HG03575 (cell line): ENCODE measurements at regions not wholly inside any gene's neighbourhood (a gene's known extent, or its start where the extent isn't known, plus 50 kb on each side); places are given as distances from the start of the nearest gene placed in this dataset.

Experiments
- ATAC-seq: cut with Tn5 transposase; IDR thresholded peaks from one replicate; pipeline ENCODE4 v1.9.1; 2021; ENCODE audit not compliant: unreplicated experiment, insufficient number of reproducible peaks, low FRiP score; ENCODE audit errors: extremely low read depth

DNA sequence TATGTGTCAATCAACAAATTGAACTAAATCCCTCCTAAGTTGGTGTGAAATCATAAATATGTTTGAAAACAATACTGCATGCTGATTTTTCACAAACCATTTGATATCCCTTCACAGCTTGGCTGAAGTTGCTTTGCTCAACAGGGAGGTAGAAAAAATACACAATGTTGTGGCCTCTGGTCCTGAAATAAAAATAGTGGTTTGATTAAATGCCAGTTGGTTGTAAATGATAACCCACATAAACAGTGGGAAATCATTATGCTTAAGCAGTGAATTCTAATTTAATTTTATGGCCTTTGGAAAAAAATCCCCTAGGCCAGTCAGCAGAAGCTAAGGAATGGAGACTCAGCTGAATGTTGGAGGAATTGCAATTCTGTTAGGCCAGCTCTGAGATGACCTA, 359.4 kb upstream of the CWC22 start:
- no peak for ATAC-seq

- no peak for ATAC-seq
These were observed 357.6 kb upstream of the CWC22 start for GRCh38 chr2:180364719-180365118.

- ATAC-seq = no peak
These were observed 353.2 kb upstream of the CWC22 start for GRCh38 chr2:180360283-180360618.

- peak; percentile 92 for ATAC-seq
These were observed 352.6 kb upstream of the CWC22 start for GRCh38 chr2:180359522-180360282.

GRCh38 chr2:180358458-180358857, 351.4 kb upstream of the CWC22 start:
- no peak for ATAC-seq

- no peak for ATAC-seq
These were observed 349.6 kb upstream of the CWC22 start for GRCh38 chr2:180356676-180357075.

DNA sequence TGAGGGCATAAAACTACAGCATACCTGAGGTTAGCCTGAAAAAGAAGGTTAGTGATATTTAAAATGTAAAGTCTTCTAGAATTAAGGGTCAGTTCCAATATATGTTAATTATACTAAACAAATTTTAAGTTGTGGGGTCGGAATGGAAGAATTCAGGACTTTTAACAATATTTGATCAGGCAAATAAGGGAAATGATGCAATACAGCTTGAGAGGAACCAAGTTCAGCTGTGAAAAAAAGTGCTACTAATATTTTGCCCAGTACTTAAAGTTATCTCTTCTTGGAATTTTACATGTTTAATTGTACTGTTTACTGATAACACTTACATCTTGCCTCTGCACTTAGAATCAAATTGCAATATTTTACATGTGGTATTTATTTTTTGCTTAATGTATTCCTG, 345.5 kb upstream of the CWC22 start:
- ATAC-seq = no peak

- no peak for ATAC-seq
These were observed 342.7 kb upstream of the CWC22 start for GRCh38 chr2:180349809-180350208.

GRCh38 chr2:180343528-180344345, 336.6 kb upstream of the CWC22 start:
- ATAC-seq = no peak

DNA sequence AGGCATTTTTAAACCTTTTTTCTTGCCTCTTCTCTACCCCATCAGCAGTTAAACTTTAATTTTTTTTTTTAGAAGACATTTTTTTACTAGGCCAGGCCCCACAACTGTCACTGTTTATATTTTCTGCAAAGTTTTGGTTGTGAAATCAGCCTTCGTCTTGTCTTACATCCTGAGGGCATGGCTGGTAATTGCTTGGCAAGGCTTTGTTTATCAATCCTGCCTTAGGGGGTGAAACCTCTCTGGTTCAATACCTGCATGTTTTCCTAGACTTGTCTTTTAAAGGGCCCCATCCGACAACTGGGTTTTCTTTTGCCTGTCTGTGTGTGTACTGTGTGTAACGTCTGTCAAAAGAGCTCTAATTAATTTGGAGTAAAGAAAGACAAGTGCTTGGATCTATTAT, 330.0 kb upstream of the CWC22 start:
- ATAC-seq = no peak

GRCh38 chr2:180336550-180336949, 329.5 kb upstream of the CWC22 start:
- no peak for ATAC-seq

DNA sequence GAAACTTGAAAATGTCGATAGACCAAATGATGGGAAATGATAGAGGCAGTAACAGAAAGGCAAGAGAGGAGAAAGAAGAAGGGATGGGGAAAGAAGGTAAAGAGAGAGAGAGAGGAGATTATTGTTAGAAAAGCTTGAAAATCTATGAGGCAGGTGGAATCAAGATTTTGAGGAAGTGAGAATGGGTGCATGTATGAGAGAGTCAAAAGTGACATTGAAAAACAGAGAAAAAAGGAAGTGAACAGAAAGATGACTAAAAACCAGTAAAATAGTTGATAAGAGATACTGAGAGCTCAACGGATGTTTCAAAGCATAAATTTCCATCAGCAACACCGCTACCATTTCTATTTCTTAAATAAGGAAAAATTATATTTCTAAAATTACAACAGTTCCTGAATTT, 327.4 kb upstream of the CWC22 start:
- ATAC-seq = peak; percentile 100

- ATAC-seq = no peak
These were observed 321.8 kb upstream of the CWC22 start for GRCh38 chr2:180328795-180329422.

- ATAC-seq = no peak
These were observed 320.1 kb upstream of the CWC22 start for GRCh38 chr2:180327185-180327584.

- ATAC-seq = no peak
These were observed 318.5 kb upstream of the CWC22 start for GRCh38 chr2:180325416-180326120.

- no peak for ATAC-seq
These were observed 317.1 kb upstream of the CWC22 start for GRCh38 chr2:180324182-180324581.

DNA sequence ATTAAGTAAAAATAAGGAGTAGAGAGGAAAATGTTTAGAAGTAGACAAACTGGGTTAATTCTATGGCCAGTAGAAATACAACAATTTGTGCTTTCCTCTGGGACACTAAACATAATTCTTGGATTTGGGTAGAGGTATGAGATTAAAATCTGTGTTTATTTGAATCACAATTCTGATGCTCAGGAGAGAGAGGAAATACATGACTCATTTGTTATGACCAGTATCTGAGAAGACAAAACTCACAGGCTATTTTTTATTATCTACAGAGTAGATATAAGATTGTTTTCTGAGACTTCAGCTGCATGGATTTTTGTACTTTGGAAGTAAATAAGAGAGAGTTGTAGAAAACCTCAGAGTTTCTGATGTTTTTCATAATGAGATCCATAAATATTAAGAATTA, 315.7 kb upstream of the CWC22 start:
- ATAC-seq = no peak

DNA sequence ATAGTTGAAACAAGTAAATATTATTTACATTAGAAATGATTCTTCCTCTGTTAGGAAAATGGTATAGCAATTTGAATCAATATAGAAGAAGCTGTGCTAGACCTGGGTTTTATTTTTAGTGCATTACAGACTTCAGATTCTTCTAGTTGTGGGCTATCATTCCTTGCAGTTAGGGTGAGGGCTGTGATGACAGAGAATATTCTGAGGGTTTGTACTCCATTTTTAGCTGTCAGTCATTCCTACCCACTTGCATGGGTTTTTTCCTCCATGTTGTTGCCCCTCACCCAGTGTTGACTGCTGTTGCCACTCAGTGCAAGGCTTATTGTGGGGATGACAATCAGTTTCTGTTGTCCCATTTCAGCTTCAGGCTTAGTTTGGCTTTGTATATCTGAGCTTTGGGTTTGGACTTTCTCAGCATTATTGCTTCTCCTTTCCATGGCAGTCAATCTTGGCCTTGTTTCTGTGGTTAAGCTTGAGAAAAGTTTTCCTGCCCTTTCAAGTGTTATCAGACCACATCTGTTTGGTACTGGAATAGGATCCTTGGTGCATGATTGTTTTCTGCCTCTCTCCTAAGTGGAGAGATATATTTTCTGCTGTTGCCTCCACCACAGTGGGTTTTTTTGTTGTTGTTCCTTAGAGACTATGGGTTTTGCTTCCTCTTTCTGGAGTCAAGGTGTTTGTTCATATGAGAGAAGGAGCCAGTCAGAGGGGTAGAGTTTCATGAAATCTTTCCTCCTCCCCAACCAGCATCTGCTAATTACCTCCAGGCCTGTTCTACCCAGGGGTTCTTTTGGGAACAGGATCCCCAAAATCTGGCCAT, 312.7 kb upstream of the CWC22 start:
- ATAC-seq = no peak

DNA sequence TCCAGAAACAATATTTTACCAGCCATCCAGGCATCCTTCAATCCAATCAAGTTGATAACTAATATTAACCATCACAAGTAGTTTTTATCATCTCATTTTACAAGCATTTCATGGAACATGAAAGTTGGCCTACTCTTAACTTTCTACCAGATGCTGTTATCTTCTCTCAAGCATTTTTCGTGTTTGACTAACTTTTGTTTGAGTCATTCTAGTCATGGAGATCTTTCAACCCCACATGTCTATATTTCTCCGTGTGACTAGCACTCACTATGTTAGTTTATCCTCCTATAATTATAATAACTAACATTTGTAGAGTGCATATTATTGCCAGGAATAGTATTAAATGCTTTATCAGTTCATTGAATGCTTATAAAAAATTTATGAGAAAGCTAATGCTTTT, 307.0 kb upstream of the CWC22 start:
- no peak for ATAC-seq
